ENCODE measurements at regions not wholly inside any gene's neighbourhood (a gene's known extent, or its start where the extent isn't known, plus 50 kb on each side); places are given as distances from the start of the nearest gene placed in this dataset.
"Not testable (repeated sequence)": the region's sequence is repeated elsewhere in the genome, so short reads cannot be mapped to it uniquely, and the experiment has no call there.

DNA sequence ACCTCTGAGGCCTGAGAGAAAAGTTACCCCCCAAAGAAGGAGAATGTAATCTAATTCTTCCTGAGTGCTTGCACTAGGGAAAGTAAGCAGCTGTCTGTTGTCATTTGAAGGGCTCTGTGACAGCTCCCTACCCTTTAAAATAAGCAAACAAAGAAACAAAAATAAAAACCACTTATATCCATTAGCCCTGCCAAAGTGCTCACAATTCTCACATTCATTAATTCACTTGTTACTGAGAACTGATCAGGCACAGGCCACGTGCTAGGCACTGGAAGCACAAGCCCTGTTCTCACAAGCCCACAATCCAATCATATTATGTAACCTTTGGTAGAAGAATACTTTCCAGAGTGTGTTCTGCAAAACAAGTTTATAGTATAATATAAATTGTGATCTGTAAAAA, 199.4 kb downstream of the ZC3H11B start:
- Histone ChIP-seq H3K4me3 (ENCODE audit: low read depth, low read length) (no peak overlapping the region), H3K27me3 (replicated peaks) (no peaks in the 10 kb centered on the region), H3K36me3 (replicated peaks) (no peaks in the 10 kb centered on the region), H3K27ac (no peak overlapping the region)
- TF ChIP-seq, protein P1, sequence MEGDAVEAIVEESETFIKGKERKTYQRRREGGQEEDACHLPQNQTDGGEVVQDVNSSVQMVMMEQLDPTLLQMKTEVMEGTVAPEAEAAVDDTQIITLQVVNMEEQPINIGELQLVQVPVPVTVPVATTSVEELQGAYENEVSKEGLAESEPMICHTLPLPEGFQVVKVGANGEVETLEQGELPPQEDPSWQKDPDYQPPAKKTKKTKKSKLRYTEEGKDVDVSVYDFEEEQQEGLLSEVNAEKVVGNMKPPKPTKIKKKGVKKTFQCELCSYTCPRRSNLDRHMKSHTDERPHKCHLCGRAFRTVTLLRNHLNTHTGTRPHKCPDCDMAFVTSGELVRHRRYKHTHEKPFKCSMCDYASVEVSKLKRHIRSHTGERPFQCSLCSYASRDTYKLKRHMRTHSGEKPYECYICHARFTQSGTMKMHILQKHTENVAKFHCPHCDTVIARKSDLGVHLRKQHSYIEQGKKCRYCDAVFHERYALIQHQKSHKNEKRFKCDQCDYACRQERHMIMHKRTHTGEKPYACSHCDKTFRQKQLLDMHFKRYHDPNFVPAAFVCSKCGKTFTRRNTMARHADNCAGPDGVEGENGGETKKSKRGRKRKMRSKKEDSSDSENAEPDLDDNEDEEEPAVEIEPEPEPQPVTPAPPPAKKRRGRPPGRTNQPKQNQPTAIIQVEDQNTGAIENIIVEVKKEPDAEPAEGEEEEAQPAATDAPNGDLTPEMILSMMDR (IDR thresholded peaks at IDR 0.05; ENCODE audit: low read depth, low read length, missing control alignments), result no peak
- no peak for DNase-seq
- in situ Hi-C loops (cut with HindIII; ENCODE audit: low pct_ligation_motif_present, low sequenced_read_pairs), result no loop called here

DNA sequence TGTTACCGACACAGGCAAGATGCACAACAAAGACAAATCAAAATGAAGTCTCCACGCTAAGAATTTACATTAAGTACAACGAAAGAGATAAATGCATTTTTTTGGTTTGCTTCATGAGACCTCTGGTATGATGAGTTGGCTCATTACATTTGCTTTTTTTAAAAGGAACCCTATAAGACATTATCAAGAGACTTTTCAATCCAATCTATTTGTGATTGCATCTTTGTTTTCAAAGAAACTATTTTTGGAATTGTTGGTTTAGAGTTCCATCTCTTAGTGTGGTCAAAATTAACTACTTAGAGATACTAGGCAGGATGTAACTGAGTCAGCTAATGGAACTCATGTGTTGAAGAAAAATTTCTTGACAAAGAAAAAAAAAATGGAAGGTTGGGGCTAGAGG, 200.1 kb downstream of the ZC3H11B start:
- H3K27ac ChIP-seq, result no peak overlapping the region
- in situ Hi-C loops (cut with HindIII; ENCODE audit: low pct_ligation_motif_present, low sequenced_read_pairs), result no loop called here
- no peaks in the 10 kb centered on the region for H3K36me3 ChIP-seq (replicated peaks)
- no peak overlapping the region for H3K4me3 ChIP-seq (ENCODE audit: low read depth, low read length)
- TF ChIP-seq, protein P1 (IDR thresholded peaks at IDR 0.05; ENCODE audit: low read depth, low read length, missing control alignments), result no peak
- no peak for DNase-seq
- H3K27me3 ChIP-seq (replicated peaks), result no peaks in the 10 kb centered on the region

DNA sequence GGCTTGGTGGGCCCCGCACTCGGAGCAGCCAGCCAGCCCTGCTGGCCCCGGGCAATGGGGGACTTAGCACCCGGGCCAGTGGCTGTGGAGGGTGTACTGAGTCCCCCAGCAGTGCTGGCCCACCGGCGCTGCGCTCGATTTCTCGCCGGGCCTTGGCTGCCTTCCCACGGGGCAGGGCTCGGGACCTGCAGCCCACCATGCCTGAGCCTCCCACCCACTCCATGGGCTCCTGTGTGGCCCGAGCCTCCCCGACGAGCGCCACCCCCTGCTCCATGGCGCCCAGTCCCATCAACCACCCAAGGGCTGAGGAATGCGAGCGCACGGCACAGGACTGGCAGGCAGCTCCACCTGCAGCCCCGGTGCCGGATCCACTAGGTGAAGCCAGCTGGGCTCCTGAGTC, 202.2 kb downstream of the ZC3H11B start:
- not testable (repeated sequence) for H3K27me3 ChIP-seq (replicated peaks); DNase-seq

DNA sequence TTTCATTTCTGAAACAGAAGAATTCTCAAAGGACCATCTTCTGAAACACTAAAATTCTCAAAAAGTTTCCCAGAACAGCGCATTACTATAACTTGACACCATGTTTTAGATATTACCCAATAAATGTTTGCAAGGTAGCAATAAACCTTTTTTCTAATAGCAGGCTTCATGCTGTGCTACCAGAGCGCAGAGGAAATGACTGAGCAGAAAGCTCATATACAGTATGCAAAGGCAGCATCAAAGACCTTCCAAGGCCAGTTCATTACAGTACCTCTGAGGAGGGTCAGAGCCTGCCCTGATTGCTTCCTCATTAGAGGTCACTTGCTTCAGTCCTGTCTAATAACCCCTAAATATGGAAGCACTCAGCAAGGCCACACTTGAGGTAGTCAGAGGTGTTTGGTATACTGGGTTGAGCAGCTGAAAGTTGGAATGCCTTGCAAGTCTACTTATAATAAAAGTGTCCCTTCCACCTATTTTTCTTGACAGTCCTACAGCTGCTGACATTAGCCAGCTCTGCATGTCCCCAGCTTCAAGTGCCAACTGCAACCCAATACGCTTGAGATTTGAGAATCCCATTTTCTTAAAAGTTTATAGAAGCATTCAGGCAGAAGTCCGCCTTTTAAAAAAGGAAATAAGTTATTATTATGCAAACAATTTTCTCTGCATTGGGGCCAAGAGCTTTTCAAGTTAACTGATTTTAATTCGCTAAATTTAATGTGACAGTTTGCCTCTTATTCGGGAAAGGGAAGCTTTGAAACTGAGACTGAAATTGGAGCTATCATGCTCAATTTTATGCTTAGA, 207.2 kb downstream of the ZC3H11B start:
- in situ Hi-C loops (cut with HindIII; ENCODE audit: low pct_ligation_motif_present, low sequenced_read_pairs), result no loop called here
- DNase-seq, result no peak
- Histone ChIP-seq H3K4me3 (ENCODE audit: low read depth, low read length) (no peak overlapping the region), H3K36me3 (replicated peaks) (no peaks in the 10 kb centered on the region), H3K27ac (no peak overlapping the region), H3K27me3 (replicated peaks) (no peaks in the 10 kb centered on the region)
- TF ChIP-seq, protein P1 (IDR thresholded peaks at IDR 0.05; ENCODE audit: low read depth, low read length, missing control alignments), result no peak

More for the DNA sequence above, 202.2 kb downstream of the ZC3H11B start:
- in situ Hi-C loops (cut with HindIII; ENCODE audit: low pct_ligation_motif_present, low sequenced_read_pairs); H3K27ac ChIP-seq; H3K4me3 ChIP-seq (ENCODE audit: low read depth, low read length); H3K36me3 ChIP-seq (replicated peaks): not testable (repeated sequence)

DNA sequence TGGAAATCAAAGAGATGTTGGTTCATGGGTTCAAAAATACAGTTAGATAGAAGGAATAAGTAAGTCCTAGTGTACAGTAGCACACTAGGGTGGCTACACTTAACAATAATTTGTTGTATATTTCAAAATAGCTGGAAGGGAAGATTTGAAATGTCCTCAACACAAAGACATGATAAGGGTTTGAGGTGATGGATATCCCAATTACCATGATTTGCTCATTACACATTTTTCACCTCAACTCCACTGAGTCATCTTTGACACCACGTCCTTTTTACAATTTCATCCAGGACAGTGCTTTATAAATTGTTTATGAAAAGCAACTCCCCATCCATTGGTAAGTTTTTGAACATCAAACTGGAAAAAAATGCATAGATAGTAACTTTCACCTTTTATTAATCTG, 208.3 kb downstream of the ZC3H11B start:
- in situ Hi-C loops (cut with HindIII; ENCODE audit: low pct_ligation_motif_present, low sequenced_read_pairs), result no loop called here
- Histone ChIP-seq H3K4me3 (ENCODE audit: low read depth, low read length) (no peak overlapping the region), H3K36me3 (replicated peaks) (no peaks in the 10 kb centered on the region), H3K27me3 (replicated peaks) (no peaks in the 10 kb centered on the region), H3K27ac (no peak overlapping the region)
- TF ChIP-seq, protein P1 (IDR thresholded peaks at IDR 0.05; ENCODE audit: low read depth, low read length, missing control alignments), result no peak
- no peak for DNase-seq

DNA sequence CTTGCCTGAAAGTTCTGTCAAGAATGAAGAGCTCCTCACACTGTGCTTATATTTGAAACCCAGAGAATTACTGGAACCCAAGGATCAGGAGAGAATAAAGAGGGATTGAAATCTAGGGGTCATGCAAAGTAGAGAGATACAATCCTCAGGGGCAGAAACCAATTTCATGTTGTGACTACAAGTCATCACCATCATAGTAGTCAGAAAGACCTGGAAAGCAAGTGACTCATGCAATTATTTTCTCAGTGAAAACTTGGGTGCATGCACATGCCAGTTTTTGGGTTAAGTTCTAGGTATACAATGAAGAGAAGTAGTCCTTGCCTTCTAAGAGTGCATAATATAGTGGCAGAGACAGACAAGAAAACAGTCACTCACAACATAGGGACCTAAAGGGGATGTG, 210.0 kb downstream of the ZC3H11B start:
- Histone ChIP-seq H3K36me3 (replicated peaks) (no peaks in the 10 kb centered on the region), H3K27ac (no peak overlapping the region), H3K27me3 (replicated peaks) (no peaks in the 10 kb centered on the region), H3K4me3 (ENCODE audit: low read depth, low read length) (no peak overlapping the region)
- in situ Hi-C loops (cut with HindIII; ENCODE audit: low pct_ligation_motif_present, low sequenced_read_pairs), result no loop called here
- DNase-seq, result no peak
- TF ChIP-seq, protein P1 (IDR thresholded peaks at IDR 0.05; ENCODE audit: low read depth, low read length, missing control alignments), result no peak
